Stomach (tissue), 4 donors: ENCODE measurements at regions not wholly inside any gene's neighbourhood (a gene's known extent, or its start where the extent isn't known, plus 50 kb on each side); places are given as distances from the start of the nearest gene placed in this dataset.

Experiments used
- CTCF ChIP-seq, 7 experiments: fragments of 450-650 bp in 4 of 7; fragments of 200-600 bp in 3 of 7; sonication (generic) in 3 of 7; IDR thresholded peaks; one replicate each; pipeline ENCODE4 v1.5.1; 2016 to 2019; ENCODE audit warnings: antibody characterized with exemption in 7 of 7, control low read depth in 2 of 7, mild to moderate bottlenecking in 1 of 7
- POLR2A ChIP-seq, 4 donors: fragments of 450-650 bp; IDR thresholded peaks; one replicate each; pipeline ENCODE4 v1.6.1; 2016; ENCODE audit warnings: antibody characterized with exemption in 4 of 4, control low read depth in 2 of 4, mild to moderate bottlenecking in 1 of 4, moderate library complexity in 1 of 4
- POLR2AphosphoS5 ChIP-seq, 3 donors: sonication (generic); formaldehyde crosslinking; IDR thresholded peaks; one replicate each; pipeline ENCODE4 v1.6.1; 2016; ENCODE audit warnings: antibody characterized with exemption in 3 of 3

- TF ChIP-seq CTCF (IDR thresholded peaks at IDR 0.05) (no peak), POLR2A (IDR thresholded peaks at IDR 0.05) (no peak), POLR2AphosphoS5 (IDR thresholded peaks at IDR 0.05) (no peak)
Observed at GRCh38 chr21:25115021-25115420, 492.3 kb downstream of the MRPL39 start.
